IPS DF 6.9 (cell line): ENCODE measurements at regions not wholly inside any gene's neighbourhood (a gene's known extent, or its start where the extent isn't known, plus 50 kb on each side); places are given as distances from the start of the nearest gene placed in this dataset.
"Not testable (repeated sequence)": the region's sequence is repeated elsewhere in the genome, so short reads cannot be mapped to it uniquely, and the experiment has no call there.

Source experiments
- DNase-seq: peaks from one replicate; pipeline ENCODE4 v3.0.0-alpha.2; 2013; ENCODE audit warnings: low read depth, low spot score
- H3K27ac ChIP-seq: one replicate; pipeline ENCODE4 v1.5.1; 2013; ENCODE audit warnings: low read length, control low read depth
- H3K27me3 ChIP-seq: 2 replicates; pipeline ENCODE4 v1.6.1; 2013; ENCODE audit warnings: mild to moderate bottlenecking, low read length; ENCODE audit not compliant: control insufficient read depth, insufficient read depth
- H3K36me3 ChIP-seq: 2 replicates; pipeline ENCODE4 v1.6.1; 2013; ENCODE audit warnings: low read length; ENCODE audit not compliant: control insufficient read depth, insufficient read depth
- H3K4me1 ChIP-seq: 2 replicates; pipeline ENCODE4 v1.6.1; 2013; ENCODE audit warnings: low read length; ENCODE audit not compliant: control insufficient read depth, insufficient read depth
- H3K4me3 ChIP-seq: 2 replicates; pipeline ENCODE4 v1.5.1; 2013; ENCODE audit warnings: mild to moderate bottlenecking, low read length
- H3K9me3 ChIP-seq: 2 replicates; pipeline ENCODE4 v1.6.1; 2013; ENCODE audit warnings: low read length, inconsistent platforms; ENCODE audit not compliant: control insufficient read depth, insufficient read depth
- WGBS: extraction: QIAGEN DNeasy Blood & Tissue Kit; methylation state at CpG from one replicate; pipeline ENCODE4 v1.1.7; 2013; ENCODE audit warnings: mixed read lengths, missing lambda C conversion rate; ENCODE audit not compliant: insufficient read length, insufficient coverage; 5-methylcytosine and 5-hydroxymethylcytosine counted together

- Histone ChIP-seq H3K36me3 (no peaks in the 10 kb centered on the region), H3K4me3 (no peak overlapping the region), H3K27me3 (no peaks in the 10 kb centered on the region), H3K4me1 (no peaks in the 10 kb centered on the region), H3K9me3 (no peaks in the 10 kb centered on the region), H3K27ac (no peak overlapping the region)
- no peak for DNase-seq
- no CpG with 5 or more reads among the region's 3 CpGs for WGBS
Observed at GRCh38 chr3:193145248-193145647, 95.8 kb upstream of the PLAAT1 start.

- WGBS, result no CpG with 5 or more reads among the region's 5 CpGs
- H3K4me3 ChIP-seq, result no peak overlapping the region
Observed at GRCh38 chr3:193148688-193149473, 92.1 kb upstream of the PLAAT1 start.

GRCh38 chr3:193149998-193150397, 91.0 kb upstream of the PLAAT1 start:
- no peaks in the 10 kb centered on the region for H3K4me1 ChIP-seq
- no peak overlapping the region for H3K4me3 ChIP-seq
- no peak for DNase-seq
- no peaks in the 10 kb centered on the region for H3K9me3 ChIP-seq
- no peaks in the 10 kb centered on the region for H3K36me3 ChIP-seq
- no peak overlapping the region for H3K27ac ChIP-seq
- WGBS, result no CpG with 5 or more reads among the region's 2 CpGs
- no peaks in the 10 kb centered on the region for H3K27me3 ChIP-seq

More at GRCh38 chr3:193148688-193149473, 92.1 kb upstream of the PLAAT1 start:
- DNase-seq, result no peak
- Histone ChIP-seq H3K9me3 (no peaks in the 10 kb centered on the region), H3K27me3 (no peaks in the 10 kb centered on the region), H3K4me1 (no peaks in the 10 kb centered on the region), H3K27ac (no peak overlapping the region), H3K36me3 (no peaks in the 10 kb centered on the region)

GRCh38 chr3:193155044-193155781, 85.8 kb upstream of the PLAAT1 start:
- WGBS, result no CpG with 5 or more reads among the region's 3 CpGs
- DNase-seq, H3K36me3 ChIP-seq, H3K4me3 ChIP-seq, H3K4me1 ChIP-seq, H3K27ac ChIP-seq, H3K27me3 ChIP-seq, H3K9me3 ChIP-seq: not testable (repeated sequence)

- Histone ChIP-seq H3K27me3 (no peaks in the 10 kb centered on the region), H3K4me1 (no peaks in the 10 kb centered on the region), H3K27ac (no peak overlapping the region), H3K4me3 (no peak overlapping the region), H3K36me3 (no peaks in the 10 kb centered on the region), H3K9me3 (no peaks in the 10 kb centered on the region)
- DNase-seq, result no peak
- no CpG with 5 or more reads among the region's 11 CpGs for WGBS
Observed at GRCh38 chr3:193157051-193157450, 84.0 kb upstream of the PLAAT1 start.

GRCh38 chr3:193165431-193166120, 75.4 kb upstream of the PLAAT1 start:
- Histone ChIP-seq H3K9me3 (no peaks in the 10 kb centered on the region), H3K4me1 (no peaks in the 10 kb centered on the region), H3K36me3 (no peaks in the 10 kb centered on the region), H3K4me3 (no peak overlapping the region), H3K27me3 (no peaks in the 10 kb centered on the region), H3K27ac (no peak overlapping the region)
- DNase-seq, result no peak
- no CpG with 5 or more reads among the region's 4 CpGs for WGBS

GRCh38 chr3:193168931-193169330, 72.1 kb upstream of the PLAAT1 start:
- no peak for DNase-seq
- no peak overlapping the region for H3K27ac ChIP-seq
- H3K4me1 ChIP-seq, result no peaks in the 10 kb centered on the region
- H3K9me3 ChIP-seq, result no peaks in the 10 kb centered on the region
- H3K36me3 ChIP-seq, result no peaks in the 10 kb centered on the region
- H3K4me3 ChIP-seq, result no peak overlapping the region
- H3K27me3 ChIP-seq, result no peaks in the 10 kb centered on the region
- no CpG with 5 or more reads among the region's 3 CpGs for WGBS

GRCh38 chr3:193174140-193174539, 66.9 kb upstream of the PLAAT1 start:
- H3K4me3 ChIP-seq, result no peak overlapping the region
- no peak for DNase-seq
- no peaks in the 10 kb centered on the region for H3K9me3 ChIP-seq
- no peaks in the 10 kb centered on the region for H3K27me3 ChIP-seq
- no CpG with 5 or more reads among the region's 1 CpG for WGBS
- no peaks in the 10 kb centered on the region for H3K36me3 ChIP-seq
- no peak overlapping the region for H3K27ac ChIP-seq
- H3K4me1 ChIP-seq, result no peaks in the 10 kb centered on the region

GRCh38 chr3:193179332-193180012, 61.5 kb upstream of the PLAAT1 start:
- H3K9me3 ChIP-seq, H3K4me3 ChIP-seq: not testable (repeated sequence)
- WGBS, result no CpG with 5 or more reads among the region's 8 CpGs

GRCh38 chr3:193187070-193187722, 53.8 kb upstream of the PLAAT1 start:
- Histone ChIP-seq H3K4me3 (no peak overlapping the region), H3K27me3 (no peaks in the 10 kb centered on the region), H3K9me3 (no peaks in the 10 kb centered on the region), H3K36me3 (no peaks in the 10 kb centered on the region), H3K4me1 (no peaks in the 10 kb centered on the region), H3K27ac (no peak overlapping the region)
- no CpG with 5 or more reads among the region's 6 CpGs for WGBS
- no peak for DNase-seq

More at GRCh38 chr3:193179332-193180012, 61.5 kb upstream of the PLAAT1 start:
- not testable (repeated sequence) for H3K36me3 ChIP-seq, H3K27me3 ChIP-seq, H3K4me1 ChIP-seq, DNase-seq, H3K27ac ChIP-seq
